CD4-positive, alpha-beta T cell treated with Interleukin-6 at 100 ng/mL for 8 hours (primary cell): ENCODE measurements at regions not wholly inside any gene's neighbourhood (a gene's known extent, or its start where the extent isn't known, plus 50 kb on each side); places are given as distances from the start of the nearest gene placed in this dataset.
"Not testable (repeated sequence)": the region's sequence is repeated elsewhere in the genome, so short reads cannot be mapped to it uniquely, and the experiment has no call there.

Source experiments
- DNase-seq: peaks from one replicate; pipeline ENCODE4 v3.0.0-alpha.2; 2020; ENCODE audit warnings: mixed read lengths, low spot score

GRCh38 chr21:34272321-34272720, 91.5 kb upstream of the KCNE2 start:
- no peak for DNase-seq

GRCh38 chr21:34274001-34274400, 89.8 kb upstream of the KCNE2 start:
- no peak for DNase-seq

- no peak for DNase-seq
These were observed 86.9 kb upstream of the KCNE2 start for GRCh38 chr21:34276711-34277425.

GRCh38 chr21:34278451-34278850, 85.4 kb upstream of the KCNE2 start:
- DNase-seq, result no peak

- DNase-seq, result no peak
These were observed 84.5 kb upstream of the KCNE2 start for GRCh38 chr21:34279285-34279684.

- no peak for DNase-seq
These were observed 83.9 kb upstream of the KCNE2 start for GRCh38 chr21:34279883-34280282.

GRCh38 chr21:34280389-34280795, 83.4 kb upstream of the KCNE2 start:
- DNase-seq, result no peak

- DNase-seq, result no peak
These were observed 82.8 kb upstream of the KCNE2 start for GRCh38 chr21:34280959-34281358.

GRCh38 chr21:34282223-34282622, 81.6 kb upstream of the KCNE2 start:
- no peak for DNase-seq

- DNase-seq, result no peak
These were observed 79.1 kb upstream of the KCNE2 start for GRCh38 chr21:34284666-34285065.

GRCh38 chr21:34288042-34288441, 75.8 kb upstream of the KCNE2 start:
- not testable (repeated sequence) for DNase-seq

GRCh38 chr21:34289856-34290255, 74.0 kb upstream of the KCNE2 start:
- no peak for DNase-seq

- DNase-seq, result no peak
These were observed 66.9 kb upstream of the KCNE2 start for GRCh38 chr21:34296878-34297277.

GRCh38 chr21:34298534-34299167, 65.2 kb upstream of the KCNE2 start:
- DNase-seq, result no peak

- DNase-seq, result no peak
These were observed 64.7 kb upstream of the KCNE2 start for GRCh38 chr21:34299168-34299539.

GRCh38 chr21:34302521-34302920, 61.3 kb upstream of the KCNE2 start:
- DNase-seq, result no peak

- no peak for DNase-seq
These were observed 57.9 kb upstream of the KCNE2 start for GRCh38 chr21:34305605-34306604.

GRCh38 chr21:34307991-34308532, 55.7 kb upstream of the KCNE2 start:
- no peak for DNase-seq

- no peak for DNase-seq
These were observed 52.1 kb upstream of the KCNE2 start for GRCh38 chr21:34311561-34312330.

GRCh38 chr21:34313116-34313515, 50.7 kb upstream of the KCNE2 start:
- DNase-seq, result no peak
